Omental fat pad (tissue), 3 donors: ENCODE measurements at regions not wholly inside any gene's neighbourhood (a gene's known extent, or its start where the extent isn't known, plus 50 kb on each side); places are given as distances from the start of the nearest gene placed in this dataset.

Source experiments
- ATAC-seq: fragments of 150-250 bp; one replicate; pipeline ENCODE4 v1.9.1; 2016; ENCODE audit warnings: mild to moderate bottlenecking, moderate library complexity; ENCODE audit not compliant: low FRiP score
- DNase-seq: peaks from one replicate; pipeline ENCODE4 v3.0.0-alpha.2; 2019; ENCODE audit warnings: low spot score
- CTCF ChIP-seq, 3 donors: fragments of 450-650 bp; IDR thresholded peaks; one replicate each; pipeline ENCODE4 v1.5.1; 2016 to 2017; ENCODE audit warnings: antibody characterized with exemption in 3 of 3, mild to moderate bottlenecking in 3 of 3, moderate library complexity in 2 of 3

DNA sequence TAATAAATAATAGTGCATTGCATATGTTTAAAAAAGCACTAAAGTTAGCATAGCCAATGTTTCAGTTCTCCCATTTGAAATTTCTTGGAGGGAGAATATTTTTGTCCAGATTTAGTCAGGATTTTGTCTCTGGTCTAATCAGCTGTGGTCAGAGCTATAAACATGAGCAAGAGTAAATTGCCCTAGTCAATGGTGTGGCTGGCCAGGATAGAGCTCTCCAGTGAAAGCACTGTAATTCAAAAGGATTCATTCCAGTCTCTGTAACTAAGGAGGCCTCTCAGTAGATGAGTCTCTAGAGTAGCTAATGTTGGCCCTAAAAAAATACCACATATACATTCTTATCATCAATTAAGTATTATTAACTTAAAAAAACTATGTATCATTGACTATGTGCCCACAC, 241.6 kb downstream of the CDCA7 start:
- TF ChIP-seq CTCF (IDR thresholded peaks at IDR 0.05), result no peak
- DNase-seq (no peak), ATAC-seq (no peak)

GRCh38 chr2:173598525-173598924, 243.9 kb downstream of the CDCA7 start:
- ATAC-seq, result no peak
- DNase-seq, result no peak
- TF ChIP-seq CTCF (IDR thresholded peaks at IDR 0.05), result no peak

DNA sequence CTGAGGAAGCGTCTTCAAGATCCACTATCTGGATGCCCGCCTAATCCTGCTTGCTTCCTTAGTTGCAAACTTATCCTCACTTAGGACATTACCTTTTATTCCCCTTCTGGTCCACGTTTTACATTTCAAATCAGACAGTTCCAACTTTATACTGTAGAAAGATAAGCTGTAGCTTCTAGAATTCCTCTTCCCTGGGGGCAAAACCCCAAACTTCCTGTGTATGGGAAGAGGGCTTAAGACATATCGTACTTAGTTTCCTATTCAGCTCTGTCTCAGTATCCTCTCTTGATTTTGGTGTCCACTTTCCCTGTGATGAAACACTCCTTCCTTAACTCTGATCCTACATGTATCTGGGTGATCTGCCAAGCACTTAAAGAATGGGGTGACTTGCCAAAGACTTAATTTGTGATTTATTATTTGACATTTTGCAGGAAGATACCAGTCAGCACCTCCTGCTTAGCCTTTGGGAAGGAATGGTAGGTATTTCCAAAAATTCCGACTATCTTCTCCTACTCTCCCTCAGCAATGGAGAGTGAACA, 245.2 kb downstream of the CDCA7 start:
- DNase-seq (no peak), ATAC-seq (no peak)
- TF ChIP-seq CTCF (IDR thresholded peaks at IDR 0.05), result no peak

GRCh38 chr2:173602153-173602795, 247.6 kb downstream of the CDCA7 start:
- no peak for TF ChIP-seq CTCF (IDR thresholded peaks at IDR 0.05)
- ATAC-seq, result no peak

GRCh38 chr2:173605994-173606393, 251.3 kb downstream of the CDCA7 start:
- ATAC-seq (no peak), DNase-seq (no peak)
- no peak for TF ChIP-seq CTCF (IDR thresholded peaks at IDR 0.05)

More at GRCh38 chr2:173602153-173602795, 247.6 kb downstream of the CDCA7 start:
- no peak for DNase-seq

GRCh38 chr2:173606619-173607248, 252.1 kb downstream of the CDCA7 start:
- no peak for ATAC-seq
- no peak for TF ChIP-seq CTCF (IDR thresholded peaks at IDR 0.05)
- DNase-seq, result no peak
